Tibial artery (tissue), 4 donors: ENCODE measurements at regions not wholly inside any gene's neighbourhood (a gene's known extent, or its start where the extent isn't known, plus 50 kb on each side); places are given as distances from the start of the nearest gene placed in this dataset.

Experiments
- DNase-seq, 2 donors: peaks; one replicate each; pipeline ENCODE4 v3.0.0-alpha.2; 2019
- H3K27ac ChIP-seq, 2 donors: fragments of 200-600 bp; sonication (generic) in 1 of 2; 1 replicate in 1 of 2; 2 replicates in 1 of 2; pipeline ENCODE4 v1.5.1; 2018 to 2019; ENCODE audit warnings: mild to moderate bottlenecking in 1 of 2
- H3K27me3 ChIP-seq, 2 donors: fragments of 200-600 bp; sonication (generic) in 1 of 2; one replicate each; pipeline versions ENCODE4 v1.5.1 to v1.6.0; 2016 to 2019
- H3K36me3 ChIP-seq, 3 donors: fragments of 200-600 bp; sonication (generic) in 2 of 3; one replicate each; pipeline ENCODE4 v1.5.1; 2016 to 2019; ENCODE audit warnings: mild to moderate bottlenecking in 2 of 3
- H3K4me1 ChIP-seq, 4 donors: fragments of 200-600 bp; sonication (generic) in 2 of 4; 1 replicate in 3 of 4; 2 replicates in 1 of 4; pipeline ENCODE4 v1.5.1; 2016 to 2019
- H3K4me3 ChIP-seq, 2 donors: fragments of 200-600 bp; sonication (generic) in 1 of 2; 1 replicate in 1 of 2; 2 replicates in 1 of 2; pipeline ENCODE4 v1.5.1; 2018 to 2019; ENCODE audit warnings: mild to moderate bottlenecking in 2 of 2
- H3K9me3 ChIP-seq, 3 donors: fragments of 200-600 bp; sonication (generic) in 1 of 3; one replicate each; pipeline ENCODE4 v1.5.1; 2016 to 2019
- intact Hi-C: fragments of 100-400 bp; cut with DNase I; formaldehyde crosslinking; loops from one replicate; pipeline ENCODE4 v1.15.0; 2023; ENCODE audit warnings: low total_unique reads
- TF ChIP-seq, protein P1 (sequence below), 2 experiments: fragments of 200-600 bp in 1 of 2; fragments of 450-650 bp in 1 of 2; IDR thresholded peaks; one replicate each; pipeline ENCODE4 v1.5.1; 2017 to 2019; ENCODE audit warnings: antibody characterized with exemption in 2 of 2, mild to moderate bottlenecking in 1 of 2, moderate library complexity in 1 of 2

- TF ChIP-seq, protein P1, sequence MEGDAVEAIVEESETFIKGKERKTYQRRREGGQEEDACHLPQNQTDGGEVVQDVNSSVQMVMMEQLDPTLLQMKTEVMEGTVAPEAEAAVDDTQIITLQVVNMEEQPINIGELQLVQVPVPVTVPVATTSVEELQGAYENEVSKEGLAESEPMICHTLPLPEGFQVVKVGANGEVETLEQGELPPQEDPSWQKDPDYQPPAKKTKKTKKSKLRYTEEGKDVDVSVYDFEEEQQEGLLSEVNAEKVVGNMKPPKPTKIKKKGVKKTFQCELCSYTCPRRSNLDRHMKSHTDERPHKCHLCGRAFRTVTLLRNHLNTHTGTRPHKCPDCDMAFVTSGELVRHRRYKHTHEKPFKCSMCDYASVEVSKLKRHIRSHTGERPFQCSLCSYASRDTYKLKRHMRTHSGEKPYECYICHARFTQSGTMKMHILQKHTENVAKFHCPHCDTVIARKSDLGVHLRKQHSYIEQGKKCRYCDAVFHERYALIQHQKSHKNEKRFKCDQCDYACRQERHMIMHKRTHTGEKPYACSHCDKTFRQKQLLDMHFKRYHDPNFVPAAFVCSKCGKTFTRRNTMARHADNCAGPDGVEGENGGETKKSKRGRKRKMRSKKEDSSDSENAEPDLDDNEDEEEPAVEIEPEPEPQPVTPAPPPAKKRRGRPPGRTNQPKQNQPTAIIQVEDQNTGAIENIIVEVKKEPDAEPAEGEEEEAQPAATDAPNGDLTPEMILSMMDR (IDR thresholded peaks at IDR 0.05): no peak
- intact Hi-C loops: no loop called here
- peaks cover 0 to 9% (median 2%) of the 10 kb centered on the region in 4 donors for H3K4me1 ChIP-seq
- H3K9me3 ChIP-seq: no peaks in the 10 kb centered on the region
- H3K27me3 ChIP-seq: peaks cover 0 to 6% of the 10 kb centered on the region in 2 donors
- no peak overlapping the region for H3K27ac ChIP-seq
- H3K36me3 ChIP-seq: no peaks in the 10 kb centered on the region
- no peak overlapping the region for H3K4me3 ChIP-seq
- no peak for DNase-seq
These were observed 125.8 kb upstream of the NANOS1 start for GRCh38 chr10:118903691-118904090.

- H3K36me3 ChIP-seq: no peaks in the 10 kb centered on the region
- H3K9me3 ChIP-seq: no peaks in the 10 kb centered on the region
- no peak overlapping the region for H3K4me3 ChIP-seq
- no peak overlapping the region for H3K27ac ChIP-seq
- H3K27me3 ChIP-seq: peaks cover 0 to 6% of the 10 kb centered on the region in 2 donors
- TF ChIP-seq, protein P1 (IDR thresholded peaks at IDR 0.05): no peak
- no peak for DNase-seq
- peaks cover 0 to 9% (median 2%) of the 10 kb centered on the region in 4 donors for H3K4me1 ChIP-seq
- intact Hi-C loops: no loop called here
These were observed 125.2 kb upstream of the NANOS1 start for GRCh38 chr10:118904286-118904685.

GRCh38 chr10:118907051-118907450 lies 122.5 kb upstream of the NANOS1 start:
- H3K9me3 ChIP-seq: no peaks in the 10 kb centered on the region
- peaks cover 0 to 6% of the 10 kb centered on the region in 2 donors for H3K27me3 ChIP-seq
- no peaks in the 10 kb centered on the region for H3K36me3 ChIP-seq
- DNase-seq: no peak
- peaks cover 0 to 3% (median 1%) of the 10 kb centered on the region in 4 donors for H3K4me1 ChIP-seq
- H3K27ac ChIP-seq: no peak overlapping the region
- intact Hi-C loops: no loop called here
- TF ChIP-seq, protein P1 (IDR thresholded peaks at IDR 0.05): no peak
- no peak overlapping the region for H3K4me3 ChIP-seq

GRCh38 chr10:118908557-118909256 lies 120.8 kb upstream of the NANOS1 start:
- H3K4me3 ChIP-seq: no peak overlapping the region
- intact Hi-C loops: no loop called here
- H3K27me3 ChIP-seq: no peaks in the 10 kb centered on the region
- no peak overlapping the region for H3K27ac ChIP-seq
- H3K9me3 ChIP-seq: no peaks in the 10 kb centered on the region
- TF ChIP-seq, protein P1 (IDR thresholded peaks at IDR 0.05): no peak
- no peaks in the 10 kb centered on the region for H3K4me1 ChIP-seq
- no peaks in the 10 kb centered on the region for H3K36me3 ChIP-seq
- no peak for DNase-seq

DNA sequence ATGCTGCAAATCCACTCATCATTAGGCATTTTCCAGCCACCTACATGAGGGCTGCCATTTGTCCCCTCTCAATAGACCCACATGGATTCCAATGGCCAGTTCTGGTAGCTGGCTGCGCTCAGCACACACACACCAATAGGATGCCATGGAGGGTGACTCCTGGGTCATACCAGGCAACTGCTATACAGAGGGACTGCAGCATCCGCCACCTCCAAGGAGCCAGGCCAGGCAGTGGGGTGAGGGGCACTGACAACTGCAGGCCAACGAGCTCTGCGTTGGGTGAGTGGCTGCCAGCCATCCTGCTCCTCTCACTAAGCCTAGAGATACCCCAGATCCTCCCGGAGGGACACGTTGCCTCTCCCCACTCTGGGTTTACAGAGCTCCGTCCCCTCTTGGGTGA lies 118.8 kb upstream of the NANOS1 start:
- H3K27me3 ChIP-seq: no peaks in the 10 kb centered on the region
- H3K4me1 ChIP-seq: no peaks in the 10 kb centered on the region
- intact Hi-C loops: no loop called here
- no peak overlapping the region for H3K27ac ChIP-seq
- no peaks in the 10 kb centered on the region for H3K9me3 ChIP-seq
- H3K4me3 ChIP-seq: no peak overlapping the region
- no peaks in the 10 kb centered on the region for H3K36me3 ChIP-seq
- DNase-seq: no peak
- TF ChIP-seq, protein P1 (IDR thresholded peaks at IDR 0.05): no peak
